SU-DHL-6 (cell line): ENCODE measurements at regions not wholly inside any gene's neighbourhood (a gene's known extent, or its start where the extent isn't known, plus 50 kb on each side); places are given as distances from the start of the nearest gene placed in this dataset.

ENCODE experiments used
- CTCF ChIP-seq: fragments of 200-600 bp; sonication (generic); IDR thresholded peaks from one replicate; pipeline ENCODE4 v1.5.1; 2017; ENCODE audit warnings: antibody characterized with exemption, mild to moderate bottlenecking, low read length, moderate library complexity; ENCODE audit not compliant: insufficient read depth, poor library complexity, severe bottlenecking
- EZH2phosphoT487 ChIP-seq: fragments of 200-600 bp; sonication (generic), shearing (Covaris generic); conservative IDR thresholded peaks from 2 replicates; pipeline ENCODE4 v1.6.1; 2018; ENCODE audit warnings: mild to moderate bottlenecking, antibody characterized with exemption, low read length, moderate library complexity, mixed read lengths

- TF ChIP-seq CTCF (no peak), EZH2phosphoT487 (no peak)
These were observed 273.6 kb upstream of the SULF2 start for GRCh38 chr20:48058611-48059559.
